Thyroid gland (tissue), 4 donors: ENCODE measurements at regions not wholly inside any gene's neighbourhood (a gene's known extent, or its start where the extent isn't known, plus 50 kb on each side); places are given as distances from the start of the nearest gene placed in this dataset.

Experiments
- POLR2A ChIP-seq, 2 donors: fragments of 450-650 bp; IDR thresholded peaks; one replicate each; pipeline ENCODE4 v1.6.1; 2017; ENCODE audit warnings: antibody characterized with exemption in 2 of 2, mild to moderate bottlenecking in 2 of 2, moderate library complexity in 1 of 2
- TF ChIP-seq, protein P1 (sequence below), 6 experiments: fragments of 200-600 bp in 3 of 6; fragments of 450-650 bp in 3 of 6; sonication (generic) in 3 of 6; IDR thresholded peaks; one replicate each; pipeline ENCODE4 v1.5.1; 2016 to 2019; ENCODE audit warnings: antibody characterized with exemption in 6 of 6, mild to moderate bottlenecking in 2 of 6, inconsistent platforms in 1 of 6, moderate library complexity in 1 of 6

DNA sequence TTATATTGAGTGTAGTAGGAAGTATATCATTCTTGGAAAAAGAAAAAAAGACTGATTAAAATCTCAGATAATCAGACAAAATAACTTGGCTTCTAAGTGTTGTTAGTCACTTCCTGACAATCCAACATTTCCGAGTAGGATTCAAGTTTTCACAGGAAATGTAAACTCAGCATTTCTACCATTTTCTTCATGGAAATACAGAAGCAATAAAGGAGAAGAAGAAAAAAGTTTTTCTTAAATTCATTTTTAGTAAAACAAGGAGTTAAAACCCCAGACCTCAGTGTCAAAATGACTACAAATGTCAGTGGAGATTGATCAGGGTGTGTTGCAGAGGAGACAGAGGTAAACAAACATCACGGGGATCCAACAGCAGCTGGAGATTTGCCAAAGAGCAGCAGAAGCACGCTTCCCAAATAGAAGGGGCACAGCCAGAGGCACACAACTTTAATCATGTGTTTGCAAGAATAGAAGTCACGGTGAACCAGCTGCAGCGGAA is 129.3 kb upstream of the FAM9B start:
- TF ChIP-seq POLR2A (IDR thresholded peaks at IDR 0.05) = no peak
- TF ChIP-seq, protein P1, sequence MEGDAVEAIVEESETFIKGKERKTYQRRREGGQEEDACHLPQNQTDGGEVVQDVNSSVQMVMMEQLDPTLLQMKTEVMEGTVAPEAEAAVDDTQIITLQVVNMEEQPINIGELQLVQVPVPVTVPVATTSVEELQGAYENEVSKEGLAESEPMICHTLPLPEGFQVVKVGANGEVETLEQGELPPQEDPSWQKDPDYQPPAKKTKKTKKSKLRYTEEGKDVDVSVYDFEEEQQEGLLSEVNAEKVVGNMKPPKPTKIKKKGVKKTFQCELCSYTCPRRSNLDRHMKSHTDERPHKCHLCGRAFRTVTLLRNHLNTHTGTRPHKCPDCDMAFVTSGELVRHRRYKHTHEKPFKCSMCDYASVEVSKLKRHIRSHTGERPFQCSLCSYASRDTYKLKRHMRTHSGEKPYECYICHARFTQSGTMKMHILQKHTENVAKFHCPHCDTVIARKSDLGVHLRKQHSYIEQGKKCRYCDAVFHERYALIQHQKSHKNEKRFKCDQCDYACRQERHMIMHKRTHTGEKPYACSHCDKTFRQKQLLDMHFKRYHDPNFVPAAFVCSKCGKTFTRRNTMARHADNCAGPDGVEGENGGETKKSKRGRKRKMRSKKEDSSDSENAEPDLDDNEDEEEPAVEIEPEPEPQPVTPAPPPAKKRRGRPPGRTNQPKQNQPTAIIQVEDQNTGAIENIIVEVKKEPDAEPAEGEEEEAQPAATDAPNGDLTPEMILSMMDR (IDR thresholded peaks at IDR 0.05) = no peak
